Kidney (tissue), 13 donors: ENCODE measurements at regions not wholly inside any gene's neighbourhood (a gene's known extent, or its start where the extent isn't known, plus 50 kb on each side); places are given as distances from the start of the nearest gene placed in this dataset.

Experiments used
- DNase-seq, 5 donors: peaks; one replicate each; pipeline ENCODE4 v3.0.0-alpha.2; 2013 to 2020
- FAIRE-seq: peaks from 2 replicates; lab custom pipeline; 2012; peaks lifted over from hg19 to GRCh38; lab: Jason Lieb, UNC
- H3K27ac ChIP-seq, 2 donors: one replicate each; pipeline ENCODE4 v1.7.0; 2013; ENCODE audit warnings: low read depth in 2 of 2, low read length in 2 of 2, inconsistent platforms in 1 of 2
- H3K27me3 ChIP-seq: one replicate; pipeline ENCODE4 v1.7.1; 2013; ENCODE audit warnings: low read length, inconsistent platforms; ENCODE audit not compliant: control insufficient read depth, insufficient read depth
- H3K36me3 ChIP-seq, 3 donors: one replicate each; pipeline versions ENCODE4 v1.7.0 to v1.7.1; 2013; ENCODE audit warnings: low read length in 3 of 3, control low read depth in 1 of 3, inconsistent platforms in 1 of 3; ENCODE audit not compliant: insufficient read depth in 3 of 3, control insufficient read depth in 2 of 3
- H3K4me1 ChIP-seq, 3 donors: one replicate each; pipeline versions ENCODE4 v1.7.0 to v1.7.1; 2013; ENCODE audit warnings: low read length in 3 of 3, inconsistent platforms in 1 of 3, low read depth in 1 of 3; ENCODE audit not compliant: control insufficient read depth in 2 of 3, insufficient read depth in 2 of 3
- H3K4me3 ChIP-seq, 3 donors: one replicate each; pipeline versions ENCODE4 v1.7.0 to v1.8.1; 2013; ENCODE audit warnings: low read length in 3 of 3, control low read depth in 1 of 3, inconsistent platforms in 1 of 3
- H3K9ac ChIP-seq, 3 donors: one replicate each; pipeline versions ENCODE4 v1.7.0 to v1.7.1; 2013; ENCODE audit warnings: low read length in 3 of 3, control low read depth in 1 of 3, inconsistent platforms in 1 of 3
- H3K9me3 ChIP-seq, 3 donors: one replicate each; pipeline versions ENCODE4 v1.7.0 to v1.7.1; 2013; ENCODE audit warnings: low read length in 3 of 3, control low read depth in 1 of 3, inconsistent platforms in 1 of 3; ENCODE audit not compliant: control insufficient read depth in 2 of 3, insufficient read depth in 1 of 3
- CTCF ChIP-seq: IDR thresholded peaks from 3 replicates; pipeline ENCODE4 v1.5.1; 2012; ENCODE audit warnings: mild to moderate bottlenecking, moderate library complexity, borderline replicate concordance; ENCODE audit not compliant: insufficient read depth; ENCODE audit errors: extremely low read depth
- intact Hi-C: fragments of 100-400 bp; cut with DNase I; formaldehyde crosslinking; loops from one replicate; pipeline ENCODE4 v1.11.1; 2022
- donor health status: control.
- donor health status: control.
- donor health status: control.
- donor health status: control.
- donor health status: control.
- donor health status: DM: yes; HTN: yes; CAD: no.
- donor health status: Normal renal cell carcinoma (clear cell type).

DNA sequence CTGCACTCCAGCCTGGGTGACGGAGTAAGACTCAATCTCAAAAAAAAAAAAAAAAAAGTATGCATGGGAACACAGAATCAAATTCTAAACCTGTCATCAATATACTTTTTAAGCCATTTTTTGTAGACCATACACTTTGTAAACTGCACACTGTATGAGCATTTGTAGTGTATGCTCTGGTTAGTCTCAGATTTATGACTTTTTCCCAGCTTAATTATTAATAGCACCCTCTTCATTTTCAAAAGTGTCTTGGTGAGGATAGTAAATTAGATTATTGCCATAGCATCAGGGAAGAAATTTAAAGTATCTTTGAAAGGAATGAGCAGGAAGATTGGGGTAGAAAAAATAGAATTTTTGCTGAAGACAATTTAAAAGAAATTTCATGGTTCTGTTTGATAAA, 330.8 kb upstream of the RSPO3 start:
- H3K27me3 ChIP-seq, result no peaks in the 10 kb centered on the region
- DNase-seq, result no peak
- no peak overlapping the region for H3K4me3 ChIP-seq
- intact Hi-C loops, result no loop called here
- H3K36me3 ChIP-seq, result no peaks in the 10 kb centered on the region
- H3K9ac ChIP-seq, result no peak overlapping the region
- TF ChIP-seq CTCF, result no peak
- no peak overlapping the region for H3K27ac ChIP-seq
- no peaks in the 10 kb centered on the region for H3K9me3 ChIP-seq
- no peak for FAIRE-seq
- H3K4me1 ChIP-seq, result no peaks in the 10 kb centered on the region

DNA sequence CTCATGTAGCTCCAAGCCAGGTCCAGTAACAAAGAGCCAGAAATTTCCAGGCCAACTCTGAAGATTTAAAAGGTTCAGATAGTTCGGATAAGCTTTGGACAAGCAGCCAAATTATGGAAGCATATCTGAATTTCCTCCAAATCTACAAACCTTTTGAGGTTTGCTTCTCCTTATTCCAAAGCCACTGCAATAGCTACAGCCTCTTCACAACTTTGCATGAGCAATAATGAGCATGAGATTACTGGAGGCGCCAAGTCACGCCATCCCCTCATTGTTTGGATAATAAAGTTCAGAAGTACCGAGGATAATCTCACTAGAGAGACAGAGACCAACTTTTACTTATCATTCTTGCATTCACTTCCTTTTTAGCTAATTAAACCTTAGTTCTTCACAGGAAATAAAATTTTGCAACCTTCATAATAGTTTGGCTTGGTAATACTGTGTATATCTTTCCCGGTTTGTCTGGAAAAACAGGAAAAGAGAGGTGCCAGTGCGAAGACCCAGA, 329.6 kb upstream of the RSPO3 start:
- H3K27ac ChIP-seq, result no peak overlapping the region
- no peak for DNase-seq
- intact Hi-C loops, result no loop called here
- no peaks in the 10 kb centered on the region for H3K36me3 ChIP-seq
- H3K9ac ChIP-seq, result no peak overlapping the region
- no peaks in the 10 kb centered on the region for H3K27me3 ChIP-seq
- no peaks in the 10 kb centered on the region for H3K9me3 ChIP-seq
- no peaks in the 10 kb centered on the region for H3K4me1 ChIP-seq
- H3K4me3 ChIP-seq, result no peak overlapping the region
- FAIRE-seq, result no peak
- TF ChIP-seq CTCF, result no peak

DNA sequence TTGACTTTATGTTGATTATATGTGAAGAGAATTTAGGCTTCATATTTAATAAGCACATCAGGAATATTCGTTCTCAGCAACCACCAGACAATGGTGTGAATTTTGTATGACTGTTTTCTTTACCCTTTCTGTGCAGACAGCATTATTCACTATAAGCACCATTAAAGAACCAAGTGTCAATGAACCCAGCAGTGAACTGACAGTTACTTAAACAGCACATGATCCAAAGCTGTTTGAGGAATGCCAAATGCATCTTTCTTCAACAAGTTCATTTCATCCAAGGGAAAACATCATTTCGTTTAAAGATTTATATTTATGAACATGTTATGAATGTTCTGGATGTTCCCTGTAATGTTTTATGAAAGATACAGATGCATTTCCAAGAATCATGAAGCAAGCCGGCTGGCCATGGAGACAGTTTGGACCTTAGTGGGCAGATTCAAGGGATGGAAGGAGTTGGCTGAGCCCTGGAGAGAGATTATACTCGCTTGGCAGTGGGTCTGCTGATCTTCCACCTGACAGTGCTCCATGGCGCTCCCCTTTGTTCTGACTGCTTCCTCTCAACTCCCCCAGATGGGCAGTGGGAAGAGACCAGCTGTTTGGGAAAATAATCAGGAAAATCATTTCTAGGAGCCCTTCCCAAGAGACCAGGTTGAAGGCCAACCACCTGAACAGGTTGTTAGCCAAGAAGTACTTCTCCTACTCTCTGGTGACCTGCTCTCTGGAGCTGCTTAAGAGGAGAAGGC, 326.0 kb upstream of the RSPO3 start:
- no peak for TF ChIP-seq CTCF
- DNase-seq, result no peak
- FAIRE-seq, result no peak
- no peak overlapping the region for H3K4me3 ChIP-seq
- no peak overlapping the region for H3K27ac ChIP-seq
- intact Hi-C loops, result no loop called here
- no peak overlapping the region for H3K9ac ChIP-seq
- H3K36me3 ChIP-seq, result no peaks in the 10 kb centered on the region
- no peaks in the 10 kb centered on the region for H3K9me3 ChIP-seq
- no peaks in the 10 kb centered on the region for H3K4me1 ChIP-seq
- no peaks in the 10 kb centered on the region for H3K27me3 ChIP-seq
